ENCODE measurements at regions not wholly inside any gene's neighbourhood (a gene's known extent, or its start where the extent isn't known, plus 50 kb on each side); places are given as distances from the start of the nearest gene placed in this dataset.
"Not testable (repeated sequence)": the region's sequence is repeated elsewhere in the genome, so short reads cannot be mapped to it uniquely, and the experiment has no call there.

DNA sequence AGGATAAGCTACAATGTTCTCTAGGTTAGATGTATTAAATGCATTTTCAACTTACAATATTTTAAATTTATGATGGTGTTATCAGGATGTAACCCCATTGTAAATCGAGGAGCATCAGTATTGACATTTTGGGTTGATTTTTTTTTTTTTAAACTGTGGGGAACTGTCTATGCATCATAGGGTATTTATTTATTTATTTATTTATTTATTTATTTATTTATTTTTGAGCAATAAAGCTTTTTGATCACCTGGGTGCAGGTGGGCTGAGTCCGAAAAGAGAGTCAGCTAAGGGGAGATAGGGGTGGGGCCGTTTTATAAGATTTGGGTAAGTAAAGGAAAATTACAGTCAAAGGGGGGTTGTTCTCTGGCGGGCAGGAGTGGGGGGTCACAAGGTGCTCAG, 367.5 kb downstream of the OXSM start:
- not testable (repeated sequence) for DNase-seq (ENCODE audit: low read depth)

DNA sequence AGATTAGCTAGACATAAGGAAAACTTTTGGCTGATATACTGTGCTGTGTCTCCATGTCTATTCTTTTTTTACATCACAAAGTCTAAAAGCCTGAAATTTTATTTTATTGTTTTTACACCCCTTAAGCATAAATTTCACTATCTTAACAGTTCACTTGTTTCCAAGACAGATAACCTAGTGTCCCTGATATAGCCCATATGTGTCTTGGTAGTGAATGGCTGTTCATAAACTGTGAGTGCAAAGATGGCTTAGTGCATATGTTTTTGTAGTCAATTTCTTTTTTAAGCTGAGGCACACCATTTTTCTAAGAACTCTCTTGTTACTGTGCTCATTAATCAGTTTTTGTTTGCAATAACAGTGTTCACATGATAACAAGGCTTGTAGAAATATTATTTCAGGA, 381.1 kb downstream of the OXSM start:
- DNase-seq (ENCODE audit: low read depth): no peak

GRCh38 chr3:26191556-26191955, 401.7 kb downstream of the OXSM start:
- DNase-seq (ENCODE audit: low read depth): no peak

DNA sequence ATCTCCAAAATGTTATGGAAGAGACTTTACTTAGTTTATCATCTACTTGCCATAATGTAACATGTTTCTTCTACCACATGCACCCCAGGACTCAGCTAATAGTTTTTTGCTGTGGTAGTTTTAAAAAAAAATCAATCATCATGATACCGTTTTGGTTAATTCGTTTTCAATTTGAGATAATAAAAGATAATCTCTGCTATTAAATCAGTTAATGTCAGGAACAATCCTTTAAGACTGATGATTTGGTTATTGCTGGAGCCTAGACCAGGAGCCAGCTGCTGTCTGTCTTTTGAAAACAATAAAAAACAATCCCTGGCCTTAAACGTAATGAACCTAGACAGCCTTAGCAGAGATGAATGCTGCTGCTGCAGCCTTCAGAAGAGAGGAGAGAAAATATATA, 403.7 kb downstream of the OXSM start:
- DNase-seq (ENCODE audit: low read depth): no peak

GRCh38 chr3:26196781-26197180, 406.9 kb downstream of the OXSM start:
- DNase-seq (ENCODE audit: low read depth): no peak

DNA sequence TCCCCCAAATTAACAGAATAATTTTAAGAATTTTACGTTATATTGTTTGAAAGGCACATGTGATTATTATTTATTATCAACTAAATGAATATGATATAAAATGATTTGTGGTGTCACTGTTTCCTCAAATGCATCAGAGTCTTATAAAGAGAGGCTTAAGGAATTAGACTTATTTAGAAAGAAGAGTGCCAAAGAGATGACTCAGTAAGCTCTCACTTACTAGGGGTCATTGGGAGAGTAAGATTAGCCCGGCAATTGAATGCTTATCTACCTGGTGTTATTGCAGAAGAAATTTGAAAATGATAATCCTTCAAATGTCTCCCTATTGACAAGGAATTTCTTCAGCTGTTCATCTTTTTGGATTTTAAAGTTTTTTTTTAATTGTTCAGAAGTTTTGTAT, 408.7 kb downstream of the OXSM start:
- no peak for DNase-seq (ENCODE audit: low read depth)

DNA sequence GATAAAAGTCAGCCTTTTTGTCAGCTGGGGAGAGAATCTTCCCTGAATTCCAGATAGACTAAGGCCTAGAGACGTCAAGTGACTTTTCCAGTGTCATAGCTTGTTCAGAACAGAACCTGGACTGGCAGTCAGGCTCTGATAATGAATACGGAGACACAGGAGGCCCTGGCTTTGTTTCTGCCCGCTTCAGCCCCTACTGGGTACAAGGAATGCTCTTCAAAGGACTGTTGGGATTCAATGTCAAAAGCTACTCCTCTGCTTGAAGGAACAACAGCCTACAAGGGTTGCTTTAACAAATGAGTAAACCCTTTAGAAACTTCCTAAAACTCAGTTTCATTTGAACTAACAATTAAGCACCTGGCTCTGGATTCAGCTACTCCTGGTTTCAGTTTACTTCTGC, 412.3 kb downstream of the OXSM start:
- DNase-seq (ENCODE audit: low read depth): no peak

GRCh38 chr3:26205475-26205874, 415.6 kb downstream of the OXSM start:
- no peak for DNase-seq (ENCODE audit: low read depth)

GRCh38 chr3:26208201-26208600, 414.4 kb upstream of the LRRC3B start:
- no peak for DNase-seq (ENCODE audit: low read depth)

DNA sequence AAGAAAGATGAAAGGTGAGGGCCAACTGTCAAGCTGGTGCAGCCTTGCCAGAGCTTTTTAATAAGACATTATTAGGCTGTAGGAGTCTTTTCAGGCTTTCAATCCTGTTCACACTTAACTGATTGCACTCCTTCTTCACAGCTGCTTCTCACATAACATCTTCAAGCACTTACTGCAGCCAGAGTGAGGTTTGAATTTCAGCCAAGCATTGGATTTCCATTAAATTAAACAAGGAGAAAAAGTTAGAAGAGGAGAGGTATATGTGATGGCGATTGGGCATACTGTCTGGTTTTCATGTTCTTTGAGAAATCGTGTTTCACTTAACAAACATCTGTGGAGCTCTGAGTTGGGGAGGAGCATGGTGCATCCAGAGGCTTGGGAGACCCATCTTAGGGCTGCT, 392.8 kb upstream of the LRRC3B start:
- no peak for DNase-seq (ENCODE audit: low read depth)

DNA sequence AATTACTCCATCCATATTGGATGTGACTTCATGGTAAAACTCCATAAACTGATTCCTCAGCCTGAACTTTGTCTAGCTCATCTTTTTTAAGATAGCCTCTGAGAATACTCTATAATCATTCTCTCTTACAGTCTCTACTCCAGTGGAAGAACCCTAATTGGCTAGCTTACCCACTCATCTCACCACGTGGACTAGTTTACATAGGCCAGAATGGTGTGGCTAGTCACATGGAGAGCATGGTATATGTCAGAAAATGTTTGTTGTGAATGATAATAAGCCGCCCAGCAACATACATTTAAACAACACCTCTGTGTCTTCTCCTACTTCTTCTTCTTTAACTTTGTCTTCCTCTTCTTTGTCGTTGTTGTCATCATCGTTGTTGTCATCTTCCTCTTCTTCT, 389.2 kb upstream of the LRRC3B start:
- no peak for DNase-seq (ENCODE audit: low read depth)

DNA sequence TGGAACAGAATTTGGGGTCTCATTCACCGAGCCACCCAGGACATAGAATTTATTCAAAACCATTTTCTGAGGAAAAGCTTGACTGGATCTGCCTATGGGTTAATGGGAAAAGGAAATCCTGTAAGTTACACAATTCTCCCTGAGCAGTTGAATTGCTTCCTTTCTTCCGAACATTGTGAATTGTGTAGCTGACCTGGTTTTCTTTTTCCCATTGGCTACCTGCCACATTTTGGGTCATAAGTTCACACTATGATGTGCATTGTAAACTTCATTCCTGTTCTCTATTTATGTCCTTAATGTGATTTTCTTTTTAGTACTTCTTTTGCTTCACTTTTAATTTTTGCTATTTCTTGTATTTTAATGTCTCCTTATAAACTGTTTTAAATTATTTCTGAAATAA, 386.0 kb upstream of the LRRC3B start:
- no peak for DNase-seq (ENCODE audit: low read depth)

DNA sequence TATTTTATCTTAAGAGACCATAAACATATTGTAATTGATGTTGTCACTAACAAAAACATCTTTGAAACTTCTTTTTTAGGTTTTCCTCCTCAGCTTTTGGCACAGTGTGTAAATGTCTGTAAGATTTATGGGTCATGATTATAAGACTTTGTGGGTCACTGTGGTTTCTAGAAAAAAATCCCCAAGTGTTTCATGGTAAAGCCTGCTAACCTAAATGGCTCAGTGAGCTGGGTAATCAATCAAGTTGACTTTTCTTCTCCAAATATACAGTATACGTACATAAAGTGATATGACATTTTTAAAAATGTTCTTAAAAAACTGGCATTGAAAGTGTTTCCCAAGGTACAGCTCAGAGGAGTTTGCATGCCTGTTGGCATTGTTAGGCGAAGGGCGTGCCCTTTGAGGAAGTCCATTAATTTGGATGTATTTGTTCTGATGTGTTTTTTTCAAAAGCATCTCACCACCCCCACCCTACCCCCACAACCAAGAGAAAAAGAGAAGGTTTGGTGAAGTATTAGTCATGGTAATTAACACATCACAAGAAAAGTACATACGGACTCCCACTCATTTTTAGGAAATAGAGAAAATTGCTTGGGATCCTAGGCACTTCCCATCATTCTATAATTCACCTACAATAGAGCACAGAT, 385.4 kb upstream of the LRRC3B start:
- no peak for DNase-seq (ENCODE audit: low read depth)

DNA sequence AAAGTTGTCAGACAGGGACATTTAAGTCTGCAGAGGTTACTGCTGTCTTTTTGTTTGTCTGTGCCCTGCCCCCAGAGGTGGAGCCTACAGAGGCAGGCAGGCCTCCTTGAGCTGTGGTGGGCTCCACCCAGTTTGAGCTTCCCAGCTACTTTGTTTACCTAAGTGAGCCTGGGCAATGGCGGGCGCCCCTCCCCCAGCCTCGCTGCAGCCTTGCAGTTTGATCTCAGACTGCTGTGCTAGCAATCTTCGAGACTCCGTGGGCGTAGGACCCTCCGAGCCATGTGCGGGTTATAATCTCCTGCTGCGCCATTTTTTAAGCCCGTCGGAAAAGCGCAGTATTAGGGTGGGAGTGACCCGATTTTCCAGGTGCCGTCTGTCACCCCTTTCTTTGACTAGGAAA, 378.0 kb upstream of the LRRC3B start:
- not testable (repeated sequence) for DNase-seq (ENCODE audit: low read depth)

- no peak for DNase-seq (ENCODE audit: low read depth)
These were observed 377.3 kb upstream of the LRRC3B start for GRCh38 chr3:26245236-26245635.

DNA sequence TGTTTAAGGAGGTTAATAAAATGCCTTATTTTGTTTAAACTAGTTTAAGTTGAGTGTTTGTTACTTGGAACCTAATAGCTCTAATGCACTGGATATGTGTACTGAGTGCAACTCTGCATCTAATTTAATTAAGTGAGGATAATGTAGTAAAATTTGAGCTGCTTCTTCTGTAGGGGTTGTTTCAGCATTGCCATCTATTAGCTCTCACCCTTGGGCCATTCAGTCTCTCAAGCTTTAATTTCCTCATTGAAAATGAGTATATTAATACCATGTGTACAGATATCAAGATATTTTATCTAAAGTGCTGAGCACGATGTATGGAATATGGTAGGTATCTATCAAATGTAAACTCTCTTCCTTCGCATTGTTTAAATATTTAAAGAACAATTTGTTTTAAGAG, 375.7 kb upstream of the LRRC3B start:
- no peak for DNase-seq (ENCODE audit: low read depth)

GRCh38 chr3:26247712-26248111, 374.9 kb upstream of the LRRC3B start:
- DNase-seq (ENCODE audit: low read depth): no peak

GRCh38 chr3:26252001-26252400, 370.6 kb upstream of the LRRC3B start:
- no peak for DNase-seq (ENCODE audit: low read depth)

DNA sequence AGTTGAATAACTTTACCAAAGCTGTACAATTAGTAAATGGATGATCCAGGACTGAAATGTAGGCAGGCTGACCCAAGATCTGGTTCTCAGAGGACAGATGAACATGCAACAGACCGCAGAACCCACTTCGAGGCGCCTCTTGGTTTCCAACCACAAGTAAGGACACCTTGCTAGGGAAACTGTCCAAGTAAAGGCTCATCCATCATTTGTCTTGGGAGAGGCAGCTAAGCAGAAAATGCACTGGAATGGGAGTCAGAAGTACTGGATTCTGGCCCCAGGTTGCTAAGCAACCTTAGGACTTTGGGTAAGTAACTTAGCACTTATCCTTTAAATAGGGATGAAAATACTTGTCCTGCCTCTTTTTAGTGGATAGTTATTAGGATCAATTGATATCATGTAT, 366.3 kb upstream of the LRRC3B start:
- DNase-seq (ENCODE audit: low read depth): no peak

- DNase-seq (ENCODE audit: low read depth): no peak
These were observed 363.4 kb upstream of the LRRC3B start for GRCh38 chr3:26259176-26259575.

DNA sequence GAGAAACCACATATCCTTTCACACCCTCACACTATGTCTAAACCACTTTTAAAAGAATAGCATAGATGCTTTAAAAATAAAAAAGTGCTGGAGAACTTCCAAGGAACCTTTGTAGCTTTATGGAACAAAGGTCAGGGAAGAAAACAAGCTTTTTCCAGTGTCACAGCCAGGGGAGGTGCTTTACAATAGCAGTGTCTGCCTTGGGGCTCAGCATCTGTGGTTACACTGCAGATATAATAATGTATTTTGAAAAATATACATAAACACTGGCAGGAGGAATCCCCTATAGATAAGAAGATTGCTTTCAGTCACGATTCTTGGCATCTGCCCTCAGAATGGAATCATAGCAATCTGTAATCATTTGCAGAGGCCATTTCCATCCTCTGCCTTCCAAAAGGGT, 362.4 kb upstream of the LRRC3B start:
- no peak for DNase-seq (ENCODE audit: low read depth)

- DNase-seq (ENCODE audit: low read depth): no peak
These were observed 357.9 kb upstream of the LRRC3B start for GRCh38 chr3:26264708-26265107.

GRCh38 chr3:26271848-26272247, 350.7 kb upstream of the LRRC3B start:
- no peak for DNase-seq (ENCODE audit: low read depth)

- DNase-seq (ENCODE audit: low read depth): no peak
These were observed 349.4 kb upstream of the LRRC3B start for GRCh38 chr3:26273196-26273595.

DNA sequence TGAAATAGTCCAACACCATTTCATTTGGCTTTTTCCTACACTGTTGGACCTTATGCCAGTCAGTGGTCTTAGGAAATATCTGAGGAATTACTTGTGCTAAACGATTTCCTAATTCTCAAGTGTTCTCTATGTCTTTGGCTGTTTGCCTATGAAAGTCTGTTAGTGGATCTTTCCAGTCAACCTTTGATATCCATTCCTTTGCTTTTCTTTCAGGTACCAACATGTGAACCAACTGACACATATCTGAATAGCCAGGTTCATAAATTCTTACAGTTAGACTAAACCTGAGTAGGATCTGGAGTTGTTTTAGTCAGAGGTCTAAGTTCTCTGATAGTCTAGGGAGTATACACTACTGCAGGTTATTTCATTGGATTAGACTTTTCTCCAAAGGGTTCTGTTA, 343.5 kb upstream of the LRRC3B start:
- DNase-seq (ENCODE audit: low read depth): no peak

Data from GM04504 (cell line).